ENCODE measurements at regions not wholly inside any gene's neighbourhood (a gene's known extent, or its start where the extent isn't known, plus 50 kb on each side); places are given as distances from the start of the nearest gene placed in this dataset.

DNA sequence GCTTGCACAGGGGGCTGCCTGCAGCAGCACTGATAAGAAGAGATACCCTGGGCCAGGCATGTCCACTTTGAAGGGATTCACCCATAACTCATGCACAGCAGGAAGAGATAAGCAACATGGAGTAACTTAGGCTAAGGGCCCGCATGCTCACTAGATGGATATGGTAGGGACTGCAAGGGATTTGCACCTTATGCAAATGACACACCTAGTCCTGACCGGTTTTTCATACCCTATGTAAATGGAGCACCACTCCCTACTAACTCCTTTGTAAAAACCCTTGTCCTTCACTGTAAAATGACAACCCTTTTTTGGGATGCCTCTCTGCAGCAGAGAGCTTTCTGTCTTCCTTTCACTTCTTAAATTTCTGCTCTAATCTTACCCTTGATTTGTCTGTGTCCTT, 658.9 kb upstream of the CCDC179 start:
- TF ChIP-seq, protein P1, sequence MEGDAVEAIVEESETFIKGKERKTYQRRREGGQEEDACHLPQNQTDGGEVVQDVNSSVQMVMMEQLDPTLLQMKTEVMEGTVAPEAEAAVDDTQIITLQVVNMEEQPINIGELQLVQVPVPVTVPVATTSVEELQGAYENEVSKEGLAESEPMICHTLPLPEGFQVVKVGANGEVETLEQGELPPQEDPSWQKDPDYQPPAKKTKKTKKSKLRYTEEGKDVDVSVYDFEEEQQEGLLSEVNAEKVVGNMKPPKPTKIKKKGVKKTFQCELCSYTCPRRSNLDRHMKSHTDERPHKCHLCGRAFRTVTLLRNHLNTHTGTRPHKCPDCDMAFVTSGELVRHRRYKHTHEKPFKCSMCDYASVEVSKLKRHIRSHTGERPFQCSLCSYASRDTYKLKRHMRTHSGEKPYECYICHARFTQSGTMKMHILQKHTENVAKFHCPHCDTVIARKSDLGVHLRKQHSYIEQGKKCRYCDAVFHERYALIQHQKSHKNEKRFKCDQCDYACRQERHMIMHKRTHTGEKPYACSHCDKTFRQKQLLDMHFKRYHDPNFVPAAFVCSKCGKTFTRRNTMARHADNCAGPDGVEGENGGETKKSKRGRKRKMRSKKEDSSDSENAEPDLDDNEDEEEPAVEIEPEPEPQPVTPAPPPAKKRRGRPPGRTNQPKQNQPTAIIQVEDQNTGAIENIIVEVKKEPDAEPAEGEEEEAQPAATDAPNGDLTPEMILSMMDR (IDR thresholded peaks at IDR 0.05) = no peak
- no peak for TF ChIP-seq POLR2A (IDR thresholded peaks at IDR 0.05)
